IgD-negative memory B cell (primary cell): ENCODE measurements at regions not wholly inside any gene's neighbourhood (a gene's known extent, or its start where the extent isn't known, plus 50 kb on each side); places are given as distances from the start of the nearest gene placed in this dataset.
A peak's percentile ranks its signal among the peaks of the same experiment; 100 is the strongest.
"Not testable (repeated sequence)": the region's sequence is repeated elsewhere in the genome, so short reads cannot be mapped to it uniquely, and the experiment has no call there.

ENCODE experiments used
- H3K27ac Mint-ChIP-seq, 3 donors: one replicate each; pipeline ENCODE4 v1.8.0; 2020 to 2022; ENCODE audit warnings: mild to moderate bottlenecking in 3 of 3, mixed read lengths in 3 of 3, moderate library complexity in 1 of 3
- H3K27me3 Mint-ChIP-seq: one replicate; pipeline ENCODE4 v1.8.0; 2021; ENCODE audit warnings: mixed read lengths
- H3K36me3 Mint-ChIP-seq: one replicate; pipeline ENCODE4 v1.8.0; 2020; ENCODE audit warnings: mild to moderate bottlenecking, mixed read lengths
- H3K4me1 Mint-ChIP-seq, 3 donors: one replicate each; pipeline ENCODE4 v1.8.0; 2020 to 2022; ENCODE audit warnings: mixed read lengths in 3 of 3, mild to moderate bottlenecking in 1 of 3
- H3K4me3 Mint-ChIP-seq, 4 donors: one replicate each; pipeline ENCODE4 v1.8.0; 2020 to 2022; ENCODE audit warnings: mild to moderate bottlenecking in 4 of 4, mixed read lengths in 4 of 4, moderate library complexity in 3 of 4
- H3K9me3 Mint-ChIP-seq, 3 donors: one replicate each; pipeline ENCODE4 v1.8.0; 2020 to 2021; ENCODE audit warnings: mixed read lengths in 3 of 3, mild to moderate bottlenecking in 1 of 3

- Mint-ChIP-seq H3K36me3 (no peaks in the 10 kb centered on the region), H3K9me3 (no peaks in the 10 kb centered on the region), H3K4me1 (no peaks in the 10 kb centered on the region), H3K27me3 (no peaks in the 10 kb centered on the region), H3K4me3 (no peak overlapping the region), H3K27ac (no peak overlapping the region)
Measured at GRCh38 chr13:44790289-44790688, 199.0 kb downstream of the NUFIP1 start.

GRCh38 chr13:44787617-44788016 is 201.7 kb downstream of the NUFIP1 start:
- H3K9me3 Mint-ChIP-seq = no peaks in the 10 kb centered on the region

GRCh38 chr13:44786756-44787155 is 202.5 kb downstream of the NUFIP1 start:
- Mint-ChIP-seq H3K27me3 (no peaks in the 10 kb centered on the region), H3K4me3 (no peak overlapping the region), H3K36me3 (no peaks in the 10 kb centered on the region), H3K9me3 (no peaks in the 10 kb centered on the region), H3K4me1 (no peaks in the 10 kb centered on the region), H3K27ac (no peak overlapping the region)

More at GRCh38 chr13:44787617-44788016, 201.7 kb downstream of the NUFIP1 start:
- no peak overlapping the region for H3K27ac Mint-ChIP-seq
- no peaks in the 10 kb centered on the region for H3K36me3 Mint-ChIP-seq
- no peaks in the 10 kb centered on the region for H3K4me1 Mint-ChIP-seq
- H3K27me3 Mint-ChIP-seq = no peaks in the 10 kb centered on the region
- H3K4me3 Mint-ChIP-seq = no peak overlapping the region

DNA sequence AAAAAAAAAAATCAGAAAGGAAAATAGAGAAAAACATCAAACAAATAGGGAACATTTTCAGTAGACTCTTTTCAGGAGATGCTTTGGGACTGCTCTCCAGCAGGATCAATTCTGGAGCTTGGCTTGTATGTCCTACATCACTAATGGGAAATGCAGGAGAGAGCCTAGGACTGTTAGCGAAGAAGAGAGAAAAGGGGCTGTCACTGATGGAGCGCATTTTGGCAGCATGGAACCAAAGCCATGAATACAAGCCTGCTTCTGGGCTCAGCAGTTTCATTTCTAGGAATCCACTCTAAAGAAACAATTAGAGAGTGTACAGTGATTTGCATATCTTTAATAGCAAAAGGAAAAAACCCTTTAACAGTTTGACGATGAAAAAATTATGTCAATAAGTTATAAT is 203.9 kb downstream of the NUFIP1 start:
- H3K4me3 Mint-ChIP-seq = no peak overlapping the region
- no peak overlapping the region for H3K27ac Mint-ChIP-seq
- H3K4me1 Mint-ChIP-seq = no peaks in the 10 kb centered on the region
- no peaks in the 10 kb centered on the region for H3K27me3 Mint-ChIP-seq
- H3K9me3 Mint-ChIP-seq = peaks cover 0 to 2% (median 0%) of the 10 kb centered on the region in 3 donors
- peaks cover 2% of the 10 kb centered on the region for H3K36me3 Mint-ChIP-seq

GRCh38 chr13:44784708-44785080 is 204.6 kb downstream of the NUFIP1 start:
- Mint-ChIP-seq H3K9me3 (peaks cover 0 to 2% (median 0%) of the 10 kb centered on the region in 3 donors), H3K36me3 (peaks cover 2% of the 10 kb centered on the region), H3K27ac (no peak overlapping the region), H3K4me3 (no peak overlapping the region), H3K4me1 (no peaks in the 10 kb centered on the region), H3K27me3 (no peaks in the 10 kb centered on the region)

GRCh38 chr13:44783994-44784707 is 205.1 kb downstream of the NUFIP1 start:
- H3K4me3 Mint-ChIP-seq = no peak overlapping the region
- H3K27me3 Mint-ChIP-seq = no peaks in the 10 kb centered on the region
- H3K36me3 Mint-ChIP-seq = peaks cover 2% of the 10 kb centered on the region
- peaks cover 0 to 2% (median 0%) of the 10 kb centered on the region in 3 donors for H3K9me3 Mint-ChIP-seq
- no peaks in the 10 kb centered on the region for H3K4me1 Mint-ChIP-seq
- no peak overlapping the region for H3K27ac Mint-ChIP-seq

DNA sequence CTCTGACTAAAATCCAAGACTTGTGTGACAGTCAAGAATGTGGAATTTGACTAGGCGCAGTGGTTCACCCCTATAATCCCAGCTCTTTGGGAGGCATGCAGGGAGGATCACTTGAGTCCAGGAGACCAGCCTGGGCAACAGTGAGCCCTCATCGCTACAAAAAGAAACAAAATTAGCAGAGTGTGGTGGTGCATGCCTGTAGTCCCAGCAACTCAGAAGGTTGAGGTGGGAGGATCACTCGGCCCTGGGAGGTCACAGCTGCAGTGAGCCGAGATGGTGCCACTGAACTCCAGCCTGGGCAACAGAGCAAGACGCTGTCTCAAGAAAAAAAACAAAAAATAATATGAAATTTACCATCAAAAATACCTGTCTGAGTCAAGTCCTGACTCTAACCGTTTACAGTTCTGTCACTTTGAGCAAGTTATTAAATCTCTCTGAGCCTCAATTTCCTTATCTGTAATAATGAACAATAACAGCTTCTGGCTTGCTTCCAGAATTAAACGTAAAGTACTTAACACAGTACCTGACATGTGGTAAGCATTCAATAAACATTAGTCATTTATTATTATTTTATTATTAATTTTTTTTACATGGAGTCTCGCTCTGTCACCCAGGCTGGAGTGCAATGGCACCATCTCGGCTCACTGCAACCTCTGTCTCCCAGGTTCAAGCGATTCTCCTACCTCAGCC is 204.6 kb upstream of the TSC22D1 start:
- Mint-ChIP-seq H3K4me3 (no peak overlapping the region), H3K27me3 (no peaks in the 10 kb centered on the region), H3K9me3 (peaks cover 0 to 4% (median 0%) of the 10 kb centered on the region in 3 donors), H3K36me3 (peaks cover 3% of the 10 kb centered on the region), H3K27ac (no peak overlapping the region), H3K4me1 (peaks cover 0 to 1% (median 0%) of the 10 kb centered on the region in 3 donors)

- H3K4me1 Mint-ChIP-seq = peaks cover 0 to 1% (median 0%) of the 10 kb centered on the region in 3 donors
- H3K27ac Mint-ChIP-seq = no peak overlapping the region
- no peak overlapping the region for H3K4me3 Mint-ChIP-seq
- peaks cover 0 to 7% (median 3%) of the 10 kb centered on the region in 3 donors for H3K9me3 Mint-ChIP-seq
- no peaks in the 10 kb centered on the region for H3K27me3 Mint-ChIP-seq
- peaks cover 5% of the 10 kb centered on the region for H3K36me3 Mint-ChIP-seq
Measured at GRCh38 chr13:44778761-44779484, 202.8 kb upstream of the TSC22D1 start.

DNA sequence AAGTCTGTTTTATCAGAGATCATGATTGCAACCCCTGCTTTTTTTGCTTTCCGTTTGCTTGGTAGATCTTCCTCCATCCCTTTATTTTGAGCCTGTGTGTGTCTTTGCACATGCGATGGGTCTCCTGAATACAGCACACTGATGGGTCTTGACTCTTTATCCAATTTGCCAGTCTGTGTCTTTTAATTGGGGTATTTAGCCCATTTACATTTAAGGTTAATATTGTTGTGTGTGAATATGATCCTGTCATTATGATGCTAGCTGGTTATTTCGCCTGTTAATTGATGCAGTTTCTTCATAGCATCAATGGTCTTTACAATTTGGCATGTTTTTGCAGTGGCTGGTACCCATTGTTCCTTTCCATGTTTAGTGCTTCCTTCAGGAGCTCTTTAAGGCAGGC is 199.2 kb upstream of the TSC22D1 start:
- not testable (repeated sequence) for H3K4me3 Mint-ChIP-seq, H3K27ac Mint-ChIP-seq, H3K36me3 Mint-ChIP-seq, H3K4me1 Mint-ChIP-seq, H3K27me3 Mint-ChIP-seq, H3K9me3 Mint-ChIP-seq

- Mint-ChIP-seq H3K9me3 (peaks cover 0 to 3% (median 3%) of the 10 kb centered on the region in 3 donors), H3K4me3 (no peak overlapping the region), H3K4me1 (peaks cover 8 to 11% (median 9%) of the 10 kb centered on the region in 3 donors), H3K27me3 (no peaks in the 10 kb centered on the region), H3K27ac (no peak overlapping the region), H3K36me3 (peaks cover 3% of the 10 kb centered on the region)
Measured at GRCh38 chr13:44770951-44771350, 194.8 kb upstream of the TSC22D1 start.

DNA sequence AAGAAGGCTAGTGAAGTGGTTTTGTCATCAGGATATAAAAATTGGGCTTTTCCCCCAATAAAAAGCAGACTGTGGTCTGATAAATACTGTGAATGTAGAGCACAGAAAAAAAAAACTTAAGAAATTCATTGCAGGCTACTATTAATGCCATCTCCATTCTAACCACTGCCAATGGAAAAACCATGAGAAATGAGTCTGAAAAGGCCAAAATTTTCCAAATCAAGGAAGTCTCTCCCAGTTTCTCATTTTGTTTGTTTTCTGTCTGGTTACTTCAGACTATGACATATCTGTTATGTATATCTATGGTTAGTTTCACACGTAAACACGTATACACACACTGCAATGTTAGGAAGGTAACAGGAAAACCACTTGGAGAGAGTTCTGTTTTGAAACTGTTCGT is 193.6 kb upstream of the TSC22D1 start:
- peaks cover 0 to 2% (median 0%) of the 10 kb centered on the region in 3 donors for H3K9me3 Mint-ChIP-seq
- no peak overlapping the region for H3K4me3 Mint-ChIP-seq
- H3K36me3 Mint-ChIP-seq = peaks cover 3% of the 10 kb centered on the region
- H3K27me3 Mint-ChIP-seq = no peaks in the 10 kb centered on the region
- peaks cover 8 to 11% (median 9%) of the 10 kb centered on the region in 3 donors for H3K4me1 Mint-ChIP-seq
- no peak overlapping the region for H3K27ac Mint-ChIP-seq

- H3K36me3 Mint-ChIP-seq = peaks cover 2% of the 10 kb centered on the region
- no peak overlapping the region for H3K4me3 Mint-ChIP-seq
- H3K4me1 Mint-ChIP-seq = peaks cover 8 to 11% (median 9%) of the 10 kb centered on the region in 3 donors
- H3K9me3 Mint-ChIP-seq = no peaks in the 10 kb centered on the region
- no peak overlapping the region for H3K27ac Mint-ChIP-seq
- H3K27me3 Mint-ChIP-seq = peaks cover 2% of the 10 kb centered on the region
Measured at GRCh38 chr13:44768775-44769581, 192.8 kb upstream of the TSC22D1 start.

- Mint-ChIP-seq H3K27ac (peak overlapping the region in 1 of 3 donors; percentile 6), H3K4me3 (peak overlapping the region in 1 of 4 donors; percentile 1)
Measured at GRCh38 chr13:44768239-44768638, 192.1 kb upstream of the TSC22D1 start.

GRCh38 chr13:44765001-44765471 is 188.9 kb upstream of the TSC22D1 start:
- Mint-ChIP-seq H3K27me3 (peaks cover 3% of the 10 kb centered on the region), H3K36me3 (peaks cover 2% of the 10 kb centered on the region), H3K4me1 (peaks cover 7 to 11% (median 8%) of the 10 kb centered on the region in 3 donors), H3K27ac (no peak overlapping the region), H3K9me3 (peaks cover 0 to 3% (median 0%) of the 10 kb centered on the region in 3 donors), H3K4me3 (no peak overlapping the region)

More at GRCh38 chr13:44768239-44768638, 192.1 kb upstream of the TSC22D1 start:
- Mint-ChIP-seq H3K36me3 (peaks cover 2% of the 10 kb centered on the region), H3K27me3 (peaks cover 3% of the 10 kb centered on the region), H3K4me1 (peaks cover 8 to 11% (median 9%) of the 10 kb centered on the region in 3 donors), H3K9me3 (no peaks in the 10 kb centered on the region)
